Smooth muscle cell of the brain vasculature (primary cell): ENCODE measurements at regions not wholly inside any gene's neighbourhood (a gene's known extent, or its start where the extent isn't known, plus 50 kb on each side); places are given as distances from the start of the nearest gene placed in this dataset.
"Not testable (repeated sequence)": the region's sequence is repeated elsewhere in the genome, so short reads cannot be mapped to it uniquely, and the experiment has no call there.

Experiments used
- DNase-seq: peaks from one replicate; pipeline ENCODE4 v3.0.0-alpha.2; 2012; ENCODE audit warnings: low read depth, low spot score

DNA sequence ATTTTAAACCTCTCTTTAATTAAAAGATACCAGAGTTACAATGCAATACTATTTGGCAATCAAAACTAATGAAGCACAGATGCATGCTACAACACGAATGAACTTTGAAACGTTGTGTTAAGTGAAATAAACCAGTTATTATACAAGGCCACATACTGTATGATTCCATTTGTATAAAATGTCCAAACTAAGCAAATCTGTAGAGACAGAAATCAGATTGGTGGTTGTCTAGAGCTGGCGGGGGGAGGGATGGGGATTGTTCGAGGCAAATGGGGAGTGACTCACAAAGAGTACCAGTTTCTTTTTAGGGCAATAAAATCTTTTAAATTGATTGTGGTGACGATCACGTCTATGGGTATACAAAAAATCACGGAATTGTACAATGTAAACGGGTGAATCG is 677.0 kb downstream of the NTRK3 start:
- DNase-seq = no peak

GRCh38 chr15:87578776-87579175 is 677.8 kb downstream of the NTRK3 start:
- DNase-seq = no peak

DNA sequence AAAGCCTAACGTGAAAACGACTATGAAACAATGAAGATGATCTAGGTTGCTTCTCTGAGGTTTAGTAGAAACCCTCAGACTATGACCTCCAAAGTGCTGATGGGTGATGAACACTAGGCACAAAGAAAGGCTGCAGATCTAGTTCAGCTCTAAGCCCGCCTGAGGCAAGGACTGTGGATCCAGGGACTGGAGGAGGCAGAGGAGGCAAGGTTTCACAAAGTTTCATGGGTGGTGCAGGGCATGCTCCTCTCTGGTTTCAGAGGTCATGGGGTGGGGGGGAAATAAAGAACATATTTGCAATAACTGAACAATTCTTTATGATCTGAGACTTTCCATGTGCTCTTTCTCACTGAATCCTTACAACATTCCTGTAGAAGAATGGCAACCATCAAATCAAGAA is 679.2 kb downstream of the NTRK3 start:
- DNase-seq = no peak

GRCh38 chr15:87576486-87577176 is 679.9 kb downstream of the NTRK3 start:
- DNase-seq = no peak

GRCh38 chr15:87575896-87576473 is 680.6 kb downstream of the NTRK3 start:
- DNase-seq = no peak

- DNase-seq = no peak
Observed at GRCh38 chr15:87573534-87573933, 683.0 kb downstream of the NTRK3 start.

GRCh38 chr15:87573039-87573438 is 683.5 kb downstream of the NTRK3 start:
- no peak for DNase-seq

DNA sequence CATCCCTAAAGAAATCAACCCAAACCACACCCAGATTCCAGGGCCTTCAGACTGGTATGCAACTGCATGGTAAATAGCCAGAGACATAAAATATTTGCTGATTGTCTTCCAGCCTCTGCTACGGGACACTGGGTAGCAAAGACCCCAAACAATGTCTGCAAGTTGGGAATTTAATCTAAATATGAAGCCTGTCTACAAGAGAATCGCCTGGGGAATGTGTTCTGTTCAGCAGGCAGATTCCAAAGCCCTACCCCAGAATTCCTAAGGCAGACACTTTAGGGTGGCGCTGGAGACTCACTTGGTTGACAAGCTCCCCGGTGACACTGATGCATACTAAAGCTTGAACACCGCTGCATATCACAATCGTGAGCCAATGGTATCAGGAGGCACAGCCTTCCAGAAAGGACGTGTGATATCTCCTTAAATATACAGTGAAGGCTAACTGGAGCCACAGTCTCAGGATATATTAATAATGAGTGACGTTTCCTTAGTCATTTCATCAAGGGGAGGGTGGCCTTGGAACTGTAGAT is 684.1 kb downstream of the NTRK3 start:
- DNase-seq = no peak

DNA sequence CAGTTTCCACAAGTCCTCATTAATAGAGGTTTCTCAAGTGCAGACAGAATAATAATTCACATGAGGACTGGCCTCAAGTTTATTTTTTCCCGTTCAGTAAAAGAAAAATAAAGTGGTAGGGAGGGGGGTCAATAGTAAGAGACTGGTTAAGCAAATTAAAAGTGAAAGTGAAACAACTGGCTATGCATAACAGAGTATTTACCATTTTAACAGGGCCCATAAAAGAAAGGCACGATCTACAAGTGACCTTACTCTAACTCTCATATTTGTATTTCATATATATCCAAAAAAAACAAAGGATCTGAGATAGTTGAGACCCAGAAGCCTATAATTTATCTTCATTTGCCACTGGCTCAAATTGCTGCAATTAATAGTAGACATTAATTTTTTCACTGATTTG is 686.3 kb downstream of the NTRK3 start:
- DNase-seq = no peak

GRCh38 chr15:87569581-87569980 is 687.0 kb downstream of the NTRK3 start:
- no peak for DNase-seq

DNA sequence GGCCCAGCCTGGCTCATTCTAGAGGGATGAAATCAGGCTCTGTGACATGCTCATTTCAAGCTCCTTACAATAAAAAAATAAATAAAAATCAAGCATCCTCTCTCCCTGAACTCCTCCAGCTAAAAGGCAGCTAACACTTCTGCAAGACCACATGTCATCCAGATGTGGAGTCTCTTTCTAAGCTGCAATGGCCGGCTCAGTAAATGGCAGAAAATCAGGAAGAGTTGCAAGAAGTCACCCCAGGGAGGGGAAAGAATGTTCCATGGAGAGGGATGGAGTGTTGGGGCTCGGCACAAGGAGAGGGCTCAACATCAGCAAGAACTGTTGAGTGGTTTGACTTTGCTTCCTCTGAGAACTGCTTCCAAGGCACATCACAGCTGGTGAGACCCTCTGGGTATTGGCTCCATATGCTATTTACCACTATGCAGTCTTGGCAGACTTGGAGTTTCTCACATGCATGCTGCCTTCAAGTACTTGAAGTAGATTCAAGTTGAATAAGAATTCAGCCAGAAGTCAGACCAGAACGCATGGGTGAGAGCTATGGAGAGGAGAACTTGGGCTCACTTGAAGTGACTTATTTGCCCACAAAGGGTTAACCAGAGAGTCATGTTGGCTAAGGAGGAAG is 689.0 kb downstream of the NTRK3 start:
- no peak for DNase-seq

DNA sequence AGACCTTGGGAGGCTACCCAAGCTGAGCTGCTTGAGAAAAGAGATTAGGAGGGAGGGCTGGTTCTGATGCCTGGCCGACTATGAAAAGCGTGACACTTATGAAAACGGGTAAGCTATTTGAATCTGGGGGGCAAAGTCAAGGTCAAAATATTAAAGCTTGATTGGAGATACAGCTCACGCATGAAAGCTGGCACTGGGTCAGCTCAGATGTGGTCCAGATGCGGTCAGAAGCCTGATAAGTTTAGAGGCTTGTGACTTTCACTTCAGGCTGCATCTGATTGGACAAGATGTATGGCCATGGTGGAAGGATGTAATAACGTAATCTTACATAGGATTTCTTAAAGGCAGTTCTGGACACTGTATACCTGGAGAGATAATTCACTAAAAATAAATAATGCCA is 690.3 kb downstream of the NTRK3 start:
- DNase-seq = no peak

DNA sequence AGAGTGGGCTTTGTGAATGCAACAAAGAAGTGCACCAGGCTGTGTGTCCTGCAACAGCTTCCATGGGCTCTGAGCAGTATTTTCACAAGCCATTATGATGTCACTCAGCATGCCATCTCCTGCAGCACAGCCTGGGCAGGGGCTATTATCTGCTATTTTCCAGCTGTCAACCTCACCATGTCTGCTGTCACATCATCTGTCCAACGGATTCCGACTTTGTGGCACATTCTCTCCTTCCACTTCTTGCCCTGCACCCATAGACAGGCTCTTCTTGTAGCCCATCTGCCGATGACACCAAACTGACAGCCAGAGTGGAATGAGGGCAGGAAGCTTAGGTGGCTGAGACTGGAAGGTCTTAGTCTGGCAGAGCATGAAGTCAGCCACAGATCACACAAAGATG is 691.9 kb downstream of the NTRK3 start:
- no peak for DNase-seq

GRCh38 chr15:87563869-87564268 is 692.7 kb downstream of the NTRK3 start:
- DNase-seq = no peak

GRCh38 chr15:87562203-87562602 is 694.3 kb downstream of the NTRK3 start:
- DNase-seq = no peak

DNA sequence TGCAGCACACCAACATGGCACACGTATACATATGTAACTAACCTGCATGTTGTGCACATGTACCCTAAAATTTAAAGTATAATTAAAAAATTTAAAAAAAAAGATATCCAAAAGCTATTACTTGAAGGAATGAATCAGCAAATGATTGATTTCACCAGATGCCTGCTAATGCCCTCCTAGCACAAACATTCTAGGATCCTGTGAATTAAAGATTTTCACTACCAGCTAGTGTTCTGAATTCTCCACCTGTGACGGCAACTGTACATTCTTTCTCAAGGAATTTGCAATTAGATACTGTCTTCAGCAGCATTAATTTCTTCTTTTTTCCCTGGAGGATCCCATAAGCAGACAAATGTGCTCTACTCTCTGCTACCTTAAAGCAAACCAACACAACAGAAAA is 694.9 kb downstream of the NTRK3 start:
- DNase-seq = no peak

GRCh38 chr15:87557881-87558280 is 698.7 kb downstream of the NTRK3 start:
- DNase-seq = no peak

DNA sequence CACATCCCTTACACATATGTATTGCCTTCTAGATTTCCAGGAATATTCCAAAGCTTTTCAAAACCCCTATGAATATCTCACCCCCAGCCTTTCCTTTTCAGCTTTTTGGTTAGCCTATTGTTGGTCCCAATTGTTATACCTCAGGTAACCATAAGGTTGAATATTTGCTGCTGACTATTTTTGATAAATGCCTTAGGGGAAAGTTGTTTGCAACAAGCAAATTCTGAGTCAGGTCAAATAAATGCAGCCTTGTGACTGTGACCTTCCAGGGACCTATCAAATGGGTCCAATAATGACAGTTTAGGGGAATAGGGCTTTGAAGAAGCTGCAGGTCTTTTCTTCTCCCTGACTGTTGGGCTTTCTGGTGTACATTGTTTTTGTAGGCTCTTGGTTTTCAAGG is 699.7 kb downstream of the NTRK3 start:
- no peak for DNase-seq

DNA sequence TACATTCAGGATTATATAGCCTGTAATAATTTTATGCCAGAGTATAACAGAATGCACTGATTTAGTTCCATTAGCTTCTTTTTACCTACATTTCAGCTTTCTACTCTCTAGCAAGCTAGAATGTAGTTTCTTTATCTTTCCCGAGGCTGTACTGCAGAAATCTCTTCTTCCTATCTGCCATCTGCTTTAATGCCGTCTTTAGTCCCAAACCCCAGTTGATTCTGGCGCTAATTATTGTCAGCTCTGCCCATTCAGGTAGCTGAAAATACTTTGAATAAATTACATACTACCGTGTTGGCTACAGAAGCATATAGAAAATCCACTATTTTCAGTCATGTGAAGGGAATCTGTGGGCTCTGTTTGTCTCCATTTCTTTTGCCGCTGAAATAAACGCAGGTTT is 706.7 kb downstream of the NTRK3 start:
- DNase-seq = no peak

GRCh38 chr15:87549296-87549695 is 707.2 kb downstream of the NTRK3 start:
- DNase-seq = no peak

DNA sequence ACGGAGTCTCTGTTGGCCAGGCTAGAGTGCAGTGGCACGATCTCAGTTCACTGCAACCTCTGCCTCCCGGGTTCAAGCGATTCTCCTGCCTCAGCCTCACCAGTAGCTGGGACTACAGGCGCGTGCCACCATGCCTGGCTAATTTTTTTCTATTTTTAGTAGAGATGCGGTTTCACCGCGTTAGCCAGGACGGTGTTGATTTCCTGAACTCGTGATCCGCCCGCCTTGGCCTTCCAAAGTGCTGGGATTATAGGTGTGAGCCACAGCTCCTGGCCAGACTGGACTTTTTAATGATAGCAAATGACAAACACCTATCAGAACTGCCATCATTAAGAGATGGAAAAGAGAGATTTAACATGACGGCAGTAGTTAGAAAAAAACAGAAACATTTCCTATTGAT is 707.9 kb downstream of the NTRK3 start:
- DNase-seq = not testable (repeated sequence)

- DNase-seq = no peak
Observed at GRCh38 chr15:87547470-87548181, 708.9 kb downstream of the NTRK3 start.
